Common myeloid progenitor, CD34-positive (primary cell): ENCODE measurements at regions not wholly inside any gene's neighbourhood (a gene's known extent, or its start where the extent isn't known, plus 50 kb on each side); places are given as distances from the start of the nearest gene placed in this dataset.

Experiments used
- CTCF ChIA-PET: fragments of 350-600 bp; sonication (Branson Sonifier 250); formaldehyde crosslinking; loops from one replicate; lab custom pipeline; 2021; ENCODE audit warnings: antibody characterized with exemption; lab: Charles Lee
- POLR2A ChIA-PET: fragments of 350-600 bp; sonication (Branson Sonifier 250); formaldehyde crosslinking; loops from one replicate; lab custom pipeline; 2021; ENCODE audit warnings: antibody characterized with exemption; lab: Charles Lee
- DNase-seq, 3 donors: peaks; one replicate each; pipeline versions ENCODE4 v3.0.0 to v3.0.0-alpha.2; 2013
- H3K27ac ChIP-seq, 2 experiments: 1 replicate in 1 of 2; 2 replicates in 1 of 2; pipeline ENCODE4 v1.7.0; 2013; ENCODE audit warnings: inconsistent platforms in 2 of 2, low read length in 2 of 2, mild to moderate bottlenecking in 2 of 2, low read depth in 1 of 2, moderate library complexity in 1 of 2; ENCODE audit not compliant: severe bottlenecking in 2 of 2, insufficient read depth in 1 of 2, poor library complexity in 1 of 2
- H3K27me3 ChIP-seq, 5 experiments: replicated peaks in 2 of 5; 1 replicate in 3 of 5; 2 replicates in 2 of 5; pipeline versions ENCODE4 v1.6.1 to v1.7.0; 2013; ENCODE audit warnings: low read length in 4 of 5, mild to moderate bottlenecking in 2 of 5, moderate library complexity in 2 of 5, inconsistent platforms in 1 of 5; ENCODE audit not compliant: insufficient read depth in 5 of 5, control insufficient read depth in 4 of 5
- H3K36me3 ChIP-seq, 4 experiments: 1 replicate in 2 of 4; 2 replicates in 2 of 4; pipeline versions ENCODE4 v1.6.1 to v1.7.0; 2013; ENCODE audit warnings: low read length in 3 of 4, control low read depth in 1 of 4, mild to moderate bottlenecking in 1 of 4; ENCODE audit not compliant: control insufficient read depth in 4 of 4, insufficient read depth in 4 of 4
- H3K4me1 ChIP-seq, 4 experiments: 1 replicate in 3 of 4; 2 replicates in 1 of 4; pipeline versions ENCODE4 v1.6.1 to v1.7.1; 2013; ENCODE audit warnings: low read length in 3 of 4, mild to moderate bottlenecking in 3 of 4, control low read depth in 1 of 4, inconsistent platforms in 1 of 4, moderate library complexity in 1 of 4; ENCODE audit not compliant: control insufficient read depth in 4 of 4, insufficient read depth in 4 of 4; ENCODE audit errors: control extremely low read depth in 1 of 4
- H3K4me3 ChIP-seq, 7 experiments: 1 replicate in 4 of 7; 2 replicates in 3 of 7; pipeline versions ENCODE4 v1.5.1 to v1.7.0; 2013; ENCODE audit warnings: mild to moderate bottlenecking in 7 of 7, low read length in 6 of 7, moderate library complexity in 6 of 7, inconsistent platforms in 2 of 7, low read depth in 2 of 7, control low read depth in 1 of 7; ENCODE audit not compliant: insufficient read depth in 4 of 7, control insufficient read depth in 1 of 7; ENCODE audit errors: extremely low read depth in 1 of 7
- H3K9me3 ChIP-seq, 5 experiments: 1 replicate in 4 of 5; 2 replicates in 1 of 5; pipeline versions ENCODE4 v1.6.1 to v1.7.1; 2013; ENCODE audit warnings: low read length in 4 of 5, mild to moderate bottlenecking in 2 of 5, inconsistent platforms in 1 of 5, low read depth in 1 of 5, moderate library complexity in 1 of 5; ENCODE audit not compliant: control insufficient read depth in 4 of 5, insufficient read depth in 2 of 5; ENCODE audit errors: control extremely low read depth in 1 of 5
- WGBS: methylation state at CpG from one replicate; pipeline ENCODE4 v1.1.5; 2013; ENCODE audit not compliant: insufficient coverage; 5-methylcytosine and 5-hydroxymethylcytosine counted together

GRCh38 chr13:79830945-79831344, 350.0 kb downstream of the NDFIP2 start:
- CTCF ChIA-PET, result no interaction called here
- Histone ChIP-seq H3K4me1 (peaks cover 0 to 13% (median 2%) of the 10 kb centered on the region in 4 experiments), H3K4me3 (no peak overlapping the region), H3K27ac (no peak overlapping the region), H3K36me3 (no peaks in the 10 kb centered on the region), H3K27me3 (no peaks in the 10 kb centered on the region), H3K9me3 (peaks cover 0 to 1% (median 0%) of the 10 kb centered on the region in 5 experiments)
- WGBS, result 87% methylated on average over 2 of the region's 3 CpGs
- DNase-seq, result no peak
- POLR2A ChIA-PET, result no interaction called here

- ChIA-PET POLR2A (no interaction called here), CTCF (no interaction called here)
- H3K27ac ChIP-seq, result no peak overlapping the region
- peaks cover 0 to 1% (median 0%) of the 10 kb centered on the region in 5 experiments for H3K9me3 ChIP-seq
- H3K27me3 ChIP-seq, result no peaks in the 10 kb centered on the region
- peaks cover 0 to 8% (median 2%) of the 10 kb centered on the region in 4 experiments for H3K4me1 ChIP-seq
- DNase-seq, result no peak
- H3K4me3 ChIP-seq, result no peak overlapping the region
- 100% methylated on average over 1 of the region's 2 CpGs for WGBS
- H3K36me3 ChIP-seq, result no peaks in the 10 kb centered on the region
These were observed 349.5 kb downstream of the NDFIP2 start for GRCh38 chr13:79830426-79830825.

GRCh38 chr13:79829880-79830279, 348.9 kb downstream of the NDFIP2 start:
- ChIA-PET CTCF (no interaction called here), POLR2A (no interaction called here)
- Histone ChIP-seq H3K36me3 (no peaks in the 10 kb centered on the region), H3K27me3 (no peaks in the 10 kb centered on the region), H3K4me3 (no peak overlapping the region), H3K4me1 (peaks cover 0 to 3% (median 0%) of the 10 kb centered on the region in 4 experiments), H3K9me3 (peaks cover 0 to 1% (median 0%) of the 10 kb centered on the region in 5 experiments), H3K27ac (no peak overlapping the region)
- 100% methylated on average over 1 of the region's 2 CpGs for WGBS
- DNase-seq, result no peak

DNA sequence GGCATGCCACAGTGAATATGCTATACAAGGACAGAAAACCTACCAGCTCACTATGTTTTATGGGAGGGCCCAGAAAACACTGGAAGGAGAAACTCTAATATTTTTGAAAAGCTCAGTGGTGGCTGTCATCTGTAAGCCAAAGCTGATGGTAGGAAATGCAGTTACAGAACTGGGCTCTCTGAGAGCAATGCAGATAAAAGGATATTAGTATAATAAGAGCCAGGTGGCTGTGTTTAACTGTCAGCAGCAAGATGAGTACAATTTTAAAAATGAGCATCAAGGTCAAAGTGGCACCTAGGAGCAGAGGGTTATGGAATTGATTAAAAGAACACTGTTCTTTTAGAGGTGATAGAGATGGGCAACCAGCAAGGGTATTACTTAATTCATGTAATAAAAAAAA, 345.0 kb downstream of the NDFIP2 start:
- no peaks in the 10 kb centered on the region for H3K36me3 ChIP-seq
- ChIA-PET POLR2A (no interaction called here), CTCF (no interaction called here)
- no peak overlapping the region for H3K4me3 ChIP-seq
- peaks cover 0 to 1% (median 0%) of the 10 kb centered on the region in 5 experiments for H3K9me3 ChIP-seq
- no peaks in the 10 kb centered on the region for H3K4me1 ChIP-seq
- no peak for DNase-seq
- H3K27me3 ChIP-seq, result no peaks in the 10 kb centered on the region
- H3K27ac ChIP-seq, result no peak overlapping the region

DNA sequence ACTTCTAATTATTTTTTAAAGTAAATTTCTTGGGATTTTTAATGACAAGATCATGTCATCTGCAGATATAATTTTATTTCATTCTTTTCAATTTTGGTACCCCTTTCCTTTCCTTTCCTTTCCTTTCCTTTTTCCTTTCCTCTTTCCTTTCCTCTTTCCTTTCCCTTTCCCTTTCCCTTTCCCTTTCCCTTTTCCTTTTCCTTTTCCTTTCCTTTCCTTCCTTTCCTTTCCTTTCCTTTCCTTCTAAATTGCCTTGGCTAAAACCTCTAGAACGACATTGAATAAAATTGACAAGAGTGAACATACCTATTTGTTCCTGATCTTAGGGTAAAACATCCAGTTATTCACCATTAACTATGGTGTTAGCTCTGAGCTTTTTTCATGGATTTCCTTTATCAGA, 334.1 kb downstream of the NDFIP2 start:
- Histone ChIP-seq H3K36me3 (no peaks in the 10 kb centered on the region), H3K27ac (no peak overlapping the region), H3K4me3 (no peak overlapping the region), H3K9me3 (no peaks in the 10 kb centered on the region), H3K4me1 (peaks cover 0 to 4% (median 2%) of the 10 kb centered on the region in 4 experiments), H3K27me3 (no peaks in the 10 kb centered on the region)
- ChIA-PET POLR2A (no interaction called here), CTCF (no interaction called here)
- WGBS, result no CpG with 5 or more reads among the region's 1 CpG
- DNase-seq, result no peak

DNA sequence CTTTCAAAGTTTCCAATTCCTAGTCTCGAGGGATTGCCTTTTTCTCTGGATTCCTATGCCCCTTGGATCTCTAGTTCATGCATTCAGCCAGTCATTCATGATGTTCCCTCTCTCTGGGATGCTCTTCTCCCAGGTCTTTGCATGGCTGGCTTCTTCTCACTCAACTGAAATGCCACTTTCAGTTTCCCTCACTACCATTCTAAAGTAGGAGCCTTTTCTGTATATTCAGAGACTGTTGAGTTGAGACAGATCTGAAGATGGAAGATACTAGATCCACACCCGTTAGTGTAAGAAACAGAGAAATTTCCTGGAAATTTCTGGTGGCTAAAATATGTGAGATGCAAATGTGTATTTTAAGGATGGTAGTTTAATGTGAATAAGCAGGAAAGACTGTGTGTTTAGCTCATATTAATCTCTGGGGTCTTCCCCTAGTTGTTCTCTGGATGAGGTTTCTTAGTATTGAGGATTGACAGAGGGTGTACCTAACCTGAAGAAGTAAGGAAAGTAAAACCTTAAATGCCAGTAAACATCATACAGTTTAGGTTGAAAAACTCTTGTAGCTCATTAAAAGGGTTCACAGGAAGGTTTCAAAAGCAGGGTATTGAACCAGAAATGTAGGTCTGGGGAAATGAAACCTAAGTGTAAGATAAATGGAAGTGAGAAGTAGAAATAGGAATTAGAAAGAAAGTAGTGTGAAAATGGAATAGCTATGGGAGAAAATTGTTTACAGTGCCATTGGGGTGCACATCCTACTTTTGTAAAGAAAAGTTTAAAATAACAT, 331.3 kb downstream of the NDFIP2 start:
- H3K36me3 ChIP-seq, result no peaks in the 10 kb centered on the region
- ChIA-PET POLR2A (no interaction called here), CTCF (interaction anchor here (0.7 to 1.7 kb wide), 3 partner anchors 19 to 637 kb away, joined by 3 read pairs; no protein-coding TSS in a partner anchor)
- H3K27ac ChIP-seq, result no peak overlapping the region
- H3K4me1 ChIP-seq, result peaks cover 0 to 4% (median 2%) of the 10 kb centered on the region in 4 experiments
- no peak overlapping the region for H3K4me3 ChIP-seq
- H3K9me3 ChIP-seq, result no peaks in the 10 kb centered on the region
- DNase-seq, result no peak
- H3K27me3 ChIP-seq, result no peaks in the 10 kb centered on the region
- WGBS, result 95% methylated on average over 2 of the region's 2 CpGs

DNA sequence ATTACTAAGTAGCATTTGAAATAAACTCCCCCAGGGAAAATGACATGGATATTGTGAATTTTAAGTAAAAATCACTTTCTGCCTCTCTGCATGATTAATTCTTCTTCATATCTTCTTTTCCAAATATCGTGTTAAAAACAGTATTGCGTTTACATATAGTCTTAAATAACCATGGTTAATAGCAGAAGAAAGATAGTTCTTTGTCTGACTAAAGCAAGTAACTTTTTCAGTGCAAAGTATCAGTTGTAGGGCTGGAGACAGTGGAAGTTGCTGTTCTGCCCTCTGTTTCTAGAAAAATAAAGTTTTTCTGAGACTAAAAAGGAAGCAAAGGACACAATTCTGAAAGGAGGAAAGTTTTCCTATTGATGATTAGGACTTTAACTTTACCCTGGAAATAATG, 330.2 kb downstream of the NDFIP2 start:
- Histone ChIP-seq H3K27ac (no peak overlapping the region), H3K4me1 (peaks cover 0 to 4% (median 2%) of the 10 kb centered on the region in 4 experiments), H3K36me3 (no peaks in the 10 kb centered on the region), H3K9me3 (no peaks in the 10 kb centered on the region), H3K27me3 (no peaks in the 10 kb centered on the region), H3K4me3 (no peak overlapping the region)
- ChIA-PET POLR2A (no interaction called here), CTCF (interaction anchor here (1.1 to 1.7 kb wide), 2 partner anchors 15 to 18 kb away, joined by 3 read pairs; no protein-coding TSS in a partner anchor)
- no CpG with 5 or more reads among the region's 2 CpGs for WGBS
- no peak for DNase-seq
